ENCODE measurements at regions not wholly inside any gene's neighbourhood (a gene's known extent, or its start where the extent isn't known, plus 50 kb on each side); places are given as distances from the start of the nearest gene placed in this dataset.

- Histone ChIP-seq H3K9me3 (ENCODE audit: control insufficient read depth, low read depth, low read length) (no peaks in the 10 kb centered on the region), H3K23me2 (ENCODE audit: insufficient read length, low read depth, low read length, poor library complexity, severe bottlenecking) (no peaks in the 10 kb centered on the region), H3K14ac (ENCODE audit: insufficient read depth, low read length) (no peak overlapping the region), H3K4me1 (ENCODE audit: insufficient read depth, low read length) (no peaks in the 10 kb centered on the region), H2BK5ac (ENCODE audit: insufficient read length, low read length) (no peak overlapping the region), H4K20me1 (ENCODE audit: control insufficient read depth, insufficient read depth, insufficient read length) (no peaks in the 10 kb centered on the region), H3K9ac (ENCODE audit: extremely low read depth, insufficient read length, low read length) (no peak overlapping the region), H4K91ac (ENCODE audit: insufficient read length, low read depth, low read length) (no peak overlapping the region), H2BK12ac (ENCODE audit: insufficient read length, low read depth, low read length) (no peak overlapping the region), H3K56ac (ENCODE audit: insufficient read length, low read depth, low read length) (no peak overlapping the region), H2AFZ (ENCODE audit: low read length) (no peak overlapping the region), H4K8ac (replicated peaks; ENCODE audit: insufficient read length, low read depth, low read length) (no peak overlapping the region), H3T11ph (ENCODE audit: low read length) (no peak overlapping the region), H3K4ac (ENCODE audit: low read depth, low read length) (no peak overlapping the region), H3K79me1 (ENCODE audit: insufficient read depth, low read depth, low read length, poor library complexity, severe bottlenecking) (no peaks in the 10 kb centered on the region), H2BK15ac (ENCODE audit: low read depth, low read length) (no peak overlapping the region), H2BK20ac (ENCODE audit: low read depth, low read length, poor library complexity, severe bottlenecking) (no peak overlapping the region), H2AK5ac (ENCODE audit: insufficient read length, low read length) (no peak overlapping the region), H3K23ac (ENCODE audit: insufficient read length, low read depth, low read length) (no peak overlapping the region), H3K27ac (ENCODE audit: insufficient read length, low read depth, low read length) (no peak overlapping the region), H3K27me3 (ENCODE audit: insufficient read depth, low read length) (no peaks in the 10 kb centered on the region), H3K18ac (ENCODE audit: insufficient read length, low read depth, low read length) (no peak overlapping the region), H4K5ac (ENCODE audit: insufficient read length, low read depth, low read length) (no peak overlapping the region), H3K79me2 (ENCODE audit: insufficient read depth, low read length) (no peaks in the 10 kb centered on the region), H3K4me2 (ENCODE audit: insufficient read depth, insufficient read length, low read length) (no peak overlapping the region), H2BK120ac (ENCODE audit: low read depth, low read length, poor library complexity, severe bottlenecking) (no peak overlapping the region)
- WGBS (ENCODE audit: extremely low coverage, insufficient read length, low lambda C conversion rate) = no CpG with 5 or more reads among the region's 6 CpGs
- no peaks in the 10 kb centered on the region; the same call in 1 of the 2 replicates for H3K27me3 Mint-ChIP-seq (ENCODE audit: low read depth)
- no peaks in the 10 kb centered on the region; a peak in 1 of 7 replicates for H3K36me3 Mint-ChIP-seq (ENCODE audit: insufficient read depth in 1 of 3, low read depth in 3 of 3)
- peaks cover 0 to 2% of the 10 kb centered on the region in 2 experiments; a peak in 1 of 5 replicates for H3K9me3 Mint-ChIP-seq
- no peak overlapping the region for H3K27ac Mint-ChIP-seq
- DNase-seq = no peak
- TF ChIP-seq, protein P1, sequence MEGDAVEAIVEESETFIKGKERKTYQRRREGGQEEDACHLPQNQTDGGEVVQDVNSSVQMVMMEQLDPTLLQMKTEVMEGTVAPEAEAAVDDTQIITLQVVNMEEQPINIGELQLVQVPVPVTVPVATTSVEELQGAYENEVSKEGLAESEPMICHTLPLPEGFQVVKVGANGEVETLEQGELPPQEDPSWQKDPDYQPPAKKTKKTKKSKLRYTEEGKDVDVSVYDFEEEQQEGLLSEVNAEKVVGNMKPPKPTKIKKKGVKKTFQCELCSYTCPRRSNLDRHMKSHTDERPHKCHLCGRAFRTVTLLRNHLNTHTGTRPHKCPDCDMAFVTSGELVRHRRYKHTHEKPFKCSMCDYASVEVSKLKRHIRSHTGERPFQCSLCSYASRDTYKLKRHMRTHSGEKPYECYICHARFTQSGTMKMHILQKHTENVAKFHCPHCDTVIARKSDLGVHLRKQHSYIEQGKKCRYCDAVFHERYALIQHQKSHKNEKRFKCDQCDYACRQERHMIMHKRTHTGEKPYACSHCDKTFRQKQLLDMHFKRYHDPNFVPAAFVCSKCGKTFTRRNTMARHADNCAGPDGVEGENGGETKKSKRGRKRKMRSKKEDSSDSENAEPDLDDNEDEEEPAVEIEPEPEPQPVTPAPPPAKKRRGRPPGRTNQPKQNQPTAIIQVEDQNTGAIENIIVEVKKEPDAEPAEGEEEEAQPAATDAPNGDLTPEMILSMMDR (conservative IDR thresholded peaks at IDR 0.05) = no peak
- H3K4me3 Mint-ChIP-seq = no peak overlapping the region
- H3K4me1 Mint-ChIP-seq = peaks cover 2% of the 10 kb centered on the region in 2 experiments; a peak in 1 of 4 replicates
Observed at GRCh38 chr4:152029631-152030030, 268.8 kb upstream of the GATB start.
